CD14-positive monocyte (primary cell): ENCODE measurements at regions not wholly inside any gene's neighbourhood (a gene's known extent, or its start where the extent isn't known, plus 50 kb on each side); places are given as distances from the start of the nearest gene placed in this dataset.
"Not testable (repeated sequence)": the region's sequence is repeated elsewhere in the genome, so short reads cannot be mapped to it uniquely, and the experiment has no call there.

ENCODE experiments used
- DNase-seq, 3 donors: peaks; one replicate each; pipeline ENCODE4 v3.0.0-alpha.2; 2011 to 2022
- H2AFZ ChIP-seq: 2 replicates; pipeline ENCODE4 v1.6.0; 2012; ENCODE audit warnings: mild to moderate bottlenecking, low read depth, low read length, inconsistent platforms; ENCODE audit not compliant: insufficient read depth, poor library complexity, severe bottlenecking
- H3K27ac ChIP-seq, 2 donors: 1 replicate in 1 of 2; 2 replicates in 1 of 2; pipeline ENCODE4 v1.5.1; 2012 to 2013; ENCODE audit warnings: low read length in 2 of 2, control low read depth in 1 of 2, inconsistent platforms in 1 of 2, low read depth in 1 of 2, mild to moderate bottlenecking in 1 of 2
- H3K27me3 ChIP-seq, 2 donors: one replicate each; pipeline versions ENCODE4 v1.6.0 to v1.6.1; 2011 to 2013; ENCODE audit warnings: low read length in 2 of 2; ENCODE audit not compliant: control insufficient read depth in 2 of 2, insufficient read depth in 2 of 2
- H3K36me3 ChIP-seq, 2 donors: replicated peaks in 1 of 2; 1 replicate in 1 of 2; 2 replicates in 1 of 2; pipeline versions ENCODE4 v1.5.1 to v1.6.1; 2012 to 2013; ENCODE audit warnings: low read length in 2 of 2, control low read depth in 1 of 2, inconsistent platforms in 1 of 2, mild to moderate bottlenecking in 1 of 2; ENCODE audit not compliant: insufficient read depth in 2 of 2, control insufficient read depth in 1 of 2
- H3K4me1 ChIP-seq, 2 donors: 1 replicate in 1 of 2; 2 replicates in 1 of 2; pipeline versions ENCODE4 v1.5.1 to v1.6.1; 2012 to 2013; ENCODE audit warnings: low read length in 2 of 2, control low read depth in 1 of 2, inconsistent platforms in 1 of 2, mild to moderate bottlenecking in 1 of 2, moderate library complexity in 1 of 2; ENCODE audit not compliant: insufficient read depth in 2 of 2, control insufficient read depth in 1 of 2
- H3K4me2 ChIP-seq: replicated peaks from 2 replicates; pipeline ENCODE3; 2012; ENCODE audit warnings: low read length, moderate library complexity, mild to moderate bottlenecking; ENCODE audit not compliant: poor library complexity, severe bottlenecking; ENCODE audit errors: extremely low read depth
- H3K4me3 ChIP-seq, 3 experiments: fragments of 200-600 bp in 1 of 3; sonication (generic) in 1 of 3; replicated peaks in 1 of 3; 1 replicate in 2 of 3; 2 replicates in 1 of 3; pipeline ENCODE4 v1.5.1; 2011 to 2013; ENCODE audit warnings: low read length in 3 of 3, mild to moderate bottlenecking in 3 of 3, control low read depth in 2 of 3, low read depth in 2 of 3, inconsistent platforms in 1 of 3, moderate library complexity in 1 of 3
- H3K79me2 ChIP-seq: 2 replicates; pipeline ENCODE4 v1.6.0; 2012; ENCODE audit warnings: mild to moderate bottlenecking, control low read depth, inconsistent platforms, low read length, moderate library complexity; ENCODE audit not compliant: insufficient read depth
- H3K9ac ChIP-seq: 2 replicates; pipeline ENCODE4 v1.6.0; 2017; ENCODE audit warnings: low read length, mild to moderate bottlenecking; ENCODE audit not compliant: insufficient read depth, poor library complexity, severe bottlenecking
- H3K9me3 ChIP-seq, 2 donors: replicated peaks in 1 of 2; 1 replicate in 1 of 2; 2 replicates in 1 of 2; pipeline versions ENCODE4 v1.5.1 to v1.6.1; 2012 to 2013; ENCODE audit warnings: low read length in 2 of 2, control low read depth in 1 of 2; ENCODE audit not compliant: control insufficient read depth in 1 of 2, insufficient read depth in 1 of 2
- H4K20me1 ChIP-seq: 2 replicates; pipeline ENCODE4 v1.6.0; 2012; ENCODE audit warnings: mild to moderate bottlenecking, low read length, control low read depth, moderate library complexity; ENCODE audit not compliant: insufficient read depth
- H3K27ac Mint-ChIP-seq, 7 donors: one replicate each; pipeline ENCODE4 v1.8.0; 2020; ENCODE audit warnings: mild to moderate bottlenecking in 7 of 7, mixed read lengths in 7 of 7, moderate library complexity in 6 of 7, inconsistent platforms in 2 of 7
- H3K27me3 Mint-ChIP-seq, 3 donors: one replicate each; pipeline ENCODE4 v1.8.0; 2021 to 2022; ENCODE audit warnings: low read depth in 3 of 3, mild to moderate bottlenecking in 3 of 3, mixed read lengths in 3 of 3, moderate library complexity in 3 of 3, inconsistent platforms in 1 of 3
- H3K36me3 Mint-ChIP-seq, 2 donors: one replicate each; pipeline ENCODE4 v1.8.0; 2020; ENCODE audit warnings: mixed read lengths in 2 of 2, inconsistent platforms in 1 of 2, mild to moderate bottlenecking in 1 of 2
- H3K4me1 Mint-ChIP-seq: one replicate; pipeline ENCODE4 v1.8.0; 2020; ENCODE audit warnings: mild to moderate bottlenecking, mixed read lengths
- H3K4me3 Mint-ChIP-seq, 2 donors: one replicate each; pipeline ENCODE4 v1.8.0; 2020; ENCODE audit warnings: mild to moderate bottlenecking in 2 of 2, mixed read lengths in 2 of 2, moderate library complexity in 1 of 2
- H3K9me3 Mint-ChIP-seq, 7 donors: one replicate each; pipeline ENCODE4 v1.8.0; 2020 to 2022; ENCODE audit warnings: mixed read lengths in 7 of 7, mild to moderate bottlenecking in 6 of 7, moderate library complexity in 6 of 7, inconsistent platforms in 2 of 7
- CTCF ChIP-seq: fragments of 200-600 bp; IDR thresholded peaks from one replicate; pipeline ENCODE4 v1.8.0; 2022; ENCODE audit warnings: antibody characterized with exemption, mild to moderate bottlenecking
- WGBS: methylation state at CpG from one replicate; pipeline ENCODE4 v1.1.5; 2013; ENCODE audit warnings: missing lambda C conversion rate; ENCODE audit not compliant: insufficient coverage; 5-methylcytosine and 5-hydroxymethylcytosine counted together
- intact Hi-C, 2 donors: fragments of 100-400 bp; cut with micrococcal nuclease; formaldehyde crosslinking; loops; one replicate each; pipeline versions ENCODE4 v1.15.0 to v1.15.1; 2023

- no peaks in the 10 kb centered on the region for H3K27me3 ChIP-seq
- H3K27ac ChIP-seq: no peak overlapping the region
- no peak overlapping the region for H3K4me3 Mint-ChIP-seq
- H3K4me3 ChIP-seq: no peak overlapping the region
- DNase-seq: no peak
- H3K79me2 ChIP-seq: no peaks in the 10 kb centered on the region
- peaks cover 9% of the 10 kb centered on the region for H3K4me1 Mint-ChIP-seq
- TF ChIP-seq CTCF: no peak
- H4K20me1 ChIP-seq: no peaks in the 10 kb centered on the region
- peaks cover 7 to 19% (median 13%) of the 10 kb centered on the region in 7 donors for H3K9me3 Mint-ChIP-seq
- no peaks in the 10 kb centered on the region for H3K4me1 ChIP-seq
- no CpG with 5 or more reads among the region's 2 CpGs for WGBS
- H3K27me3 Mint-ChIP-seq: no peaks in the 10 kb centered on the region
- H3K9ac ChIP-seq: no peak overlapping the region
- intact Hi-C loops: no loop called here
- peaks cover 0 to 8% of the 10 kb centered on the region in 2 donors for H3K9me3 ChIP-seq
- H3K36me3 Mint-ChIP-seq: peaks cover 7 to 9% of the 10 kb centered on the region in 2 donors
- no peak overlapping the region for H2AFZ ChIP-seq
- peak overlapping the region in 1 of 7 donors; percentile 71 for H3K27ac Mint-ChIP-seq
- no peaks in the 10 kb centered on the region for H3K36me3 ChIP-seq
- no peak overlapping the region for H3K4me2 ChIP-seq
These were observed 249.2 kb upstream of the POU5F2 start for GRCh38 chr5:93990504-93991070.

GRCh38 chr5:93985940-93986570 is 244.7 kb upstream of the POU5F2 start:
- H3K9me3 Mint-ChIP-seq: peaks cover 8 to 24% (median 16%) of the 10 kb centered on the region in 7 donors
- H3K4me1 Mint-ChIP-seq, intact Hi-C loops, H3K36me3 ChIP-seq, H3K4me2 ChIP-seq, H3K27ac ChIP-seq, DNase-seq, H3K4me1 ChIP-seq, H3K79me2 ChIP-seq, H3K4me3 ChIP-seq, H3K27ac Mint-ChIP-seq, H4K20me1 ChIP-seq, H3K27me3 ChIP-seq, H3K4me3 Mint-ChIP-seq, H2AFZ ChIP-seq, H3K9ac ChIP-seq, H3K27me3 Mint-ChIP-seq: not testable (repeated sequence)
- WGBS: over 99% methylated on average over 22 of the region's 45 CpGs
- H3K36me3 Mint-ChIP-seq: peaks cover 5 to 16% of the 10 kb centered on the region in 2 donors
- H3K9me3 ChIP-seq: peaks cover 0 to 12% of the 10 kb centered on the region in 2 donors
